Tibial nerve (tissue), 3 donors: ENCODE measurements at regions not wholly inside any gene's neighbourhood (a gene's known extent, or its start where the extent isn't known, plus 50 kb on each side); places are given as distances from the start of the nearest gene placed in this dataset.

ENCODE experiments used
- POLR2A ChIP-seq, 2 donors: fragments of 450-650 bp; IDR thresholded peaks; one replicate each; pipeline ENCODE4 v1.6.1; 2017; ENCODE audit warnings: antibody characterized with exemption in 2 of 2, mild to moderate bottlenecking in 2 of 2, moderate library complexity in 2 of 2
- TF ChIP-seq, protein P1 (sequence below), 5 experiments: fragments of 200-600 bp in 3 of 5; fragments of 450-650 bp in 2 of 5; sonication (generic) in 3 of 5; IDR thresholded peaks; one replicate each; pipeline ENCODE4 v1.5.1; 2016 to 2019; ENCODE audit warnings: antibody characterized with exemption in 5 of 5, mild to moderate bottlenecking in 3 of 5, moderate library complexity in 2 of 5

DNA sequence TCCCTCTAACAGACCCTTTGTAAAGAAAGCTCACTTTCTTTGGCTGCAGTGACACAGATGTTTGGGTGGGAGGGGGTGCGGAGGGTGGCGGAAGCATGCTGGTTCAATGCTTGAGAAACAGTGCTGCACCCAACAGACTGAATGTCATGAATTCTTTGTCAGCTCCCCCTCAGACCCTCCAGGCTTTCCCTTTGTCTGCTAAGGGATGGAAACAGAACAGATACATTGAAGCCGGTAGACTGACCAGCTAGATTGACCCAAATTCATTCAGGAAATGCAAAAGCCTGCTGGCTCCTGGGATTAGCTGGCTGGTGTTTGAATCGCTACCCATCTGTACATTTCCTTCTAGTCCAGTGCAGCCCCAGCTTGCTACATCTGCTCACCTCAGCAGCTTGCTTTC, 90.8 kb upstream of the PAK3 start:
- no peak for TF ChIP-seq POLR2A (IDR thresholded peaks at IDR 0.05)
- TF ChIP-seq, protein P1, sequence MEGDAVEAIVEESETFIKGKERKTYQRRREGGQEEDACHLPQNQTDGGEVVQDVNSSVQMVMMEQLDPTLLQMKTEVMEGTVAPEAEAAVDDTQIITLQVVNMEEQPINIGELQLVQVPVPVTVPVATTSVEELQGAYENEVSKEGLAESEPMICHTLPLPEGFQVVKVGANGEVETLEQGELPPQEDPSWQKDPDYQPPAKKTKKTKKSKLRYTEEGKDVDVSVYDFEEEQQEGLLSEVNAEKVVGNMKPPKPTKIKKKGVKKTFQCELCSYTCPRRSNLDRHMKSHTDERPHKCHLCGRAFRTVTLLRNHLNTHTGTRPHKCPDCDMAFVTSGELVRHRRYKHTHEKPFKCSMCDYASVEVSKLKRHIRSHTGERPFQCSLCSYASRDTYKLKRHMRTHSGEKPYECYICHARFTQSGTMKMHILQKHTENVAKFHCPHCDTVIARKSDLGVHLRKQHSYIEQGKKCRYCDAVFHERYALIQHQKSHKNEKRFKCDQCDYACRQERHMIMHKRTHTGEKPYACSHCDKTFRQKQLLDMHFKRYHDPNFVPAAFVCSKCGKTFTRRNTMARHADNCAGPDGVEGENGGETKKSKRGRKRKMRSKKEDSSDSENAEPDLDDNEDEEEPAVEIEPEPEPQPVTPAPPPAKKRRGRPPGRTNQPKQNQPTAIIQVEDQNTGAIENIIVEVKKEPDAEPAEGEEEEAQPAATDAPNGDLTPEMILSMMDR (IDR thresholded peaks at IDR 0.05) = no peak
